H9 (cell line): ENCODE measurements at regions not wholly inside any gene's neighbourhood (a gene's known extent, or its start where the extent isn't known, plus 50 kb on each side); places are given as distances from the start of the nearest gene placed in this dataset.

Experiments
- DNase-seq: peaks from one replicate; pipeline ENCODE4 v3.0.0-alpha.2; 2017
- H2AFZ ChIP-seq: one replicate; pipeline ENCODE4 v1.6.1; 2013; ENCODE audit warnings: mild to moderate bottlenecking, low read length, control low read depth, moderate library complexity
- H2AK5ac ChIP-seq: 2 replicates; pipeline ENCODE4 v1.6.1; 2013; ENCODE audit warnings: low read length, control low read depth, mixed read lengths; ENCODE audit not compliant: insufficient read length
- H2BK120ac ChIP-seq: one replicate; pipeline ENCODE4 v1.6.1; 2013; ENCODE audit warnings: low read depth, mild to moderate bottlenecking, low read length, control low read depth, inconsistent platforms; ENCODE audit not compliant: poor library complexity, severe bottlenecking
- H2BK12ac ChIP-seq: 2 replicates; pipeline ENCODE4 v1.6.1; 2013; ENCODE audit warnings: low read length, control low read depth, mixed read lengths, low read depth; ENCODE audit not compliant: insufficient read length
- H2BK15ac ChIP-seq: 2 replicates; pipeline ENCODE4 v1.6.1; 2013; ENCODE audit warnings: low read depth, low read length, control low read depth
- H2BK20ac ChIP-seq: one replicate; pipeline ENCODE4 v1.6.1; 2013; ENCODE audit warnings: low read depth, mild to moderate bottlenecking, low read length, control low read depth, inconsistent platforms; ENCODE audit not compliant: poor library complexity, severe bottlenecking
- H2BK5ac ChIP-seq: 2 replicates; pipeline ENCODE4 v1.6.1; 2013; ENCODE audit warnings: low read length, control low read depth, mixed read lengths; ENCODE audit not compliant: insufficient read length
- H3K14ac ChIP-seq: 2 replicates; pipeline ENCODE4 v1.6.1; 2013; ENCODE audit warnings: low read length, control low read depth; ENCODE audit not compliant: insufficient read depth
- H3K18ac ChIP-seq: 2 replicates; pipeline ENCODE4 v1.6.1; 2013; ENCODE audit warnings: low read depth, mild to moderate bottlenecking, mixed read lengths, low read length, control low read depth; ENCODE audit not compliant: insufficient read length
- H3K23ac ChIP-seq: 2 replicates; pipeline ENCODE4 v1.6.1; 2013; ENCODE audit warnings: low read length, control low read depth, mixed read lengths, low read depth; ENCODE audit not compliant: insufficient read length
- H3K23me2 ChIP-seq: 2 replicates; pipeline ENCODE4 v1.6.1; 2013; ENCODE audit warnings: low read depth, mild to moderate bottlenecking, mixed read lengths, low read length, control low read depth; ENCODE audit not compliant: insufficient read length, poor library complexity, severe bottlenecking
- H3K27ac ChIP-seq: 2 replicates; pipeline ENCODE4 v1.5.1; 2013; ENCODE audit warnings: low read length, control low read depth, mixed read lengths, low read depth; ENCODE audit not compliant: insufficient read length
- H3K27me3 ChIP-seq: 2 replicates; pipeline ENCODE4 v1.6.1; 2013; ENCODE audit warnings: low read length, control low read depth, inconsistent platforms; ENCODE audit not compliant: insufficient read depth
- H3K4ac ChIP-seq: 2 replicates; pipeline ENCODE4 v1.6.1; 2013; ENCODE audit warnings: low read depth, mild to moderate bottlenecking, control low read depth, inconsistent platforms, low read length, moderate library complexity
- H3K4me1 ChIP-seq: 2 replicates; pipeline ENCODE4 v1.6.1; 2013; ENCODE audit warnings: low read length, control low read depth, inconsistent platforms; ENCODE audit not compliant: insufficient read depth
- H3K4me2 ChIP-seq: 2 replicates; pipeline ENCODE4 v1.6.1; 2013; ENCODE audit warnings: low read length, control low read depth, mixed read lengths; ENCODE audit not compliant: insufficient read length, insufficient read depth
- H3K56ac ChIP-seq: 2 replicates; pipeline ENCODE4 v1.6.1; 2013; ENCODE audit warnings: low read depth, mild to moderate bottlenecking, mixed read lengths, low read length, control low read depth; ENCODE audit not compliant: insufficient read length
- H3K79me1 ChIP-seq: 2 replicates; pipeline ENCODE4 v1.6.1; 2013; ENCODE audit warnings: low read depth, mild to moderate bottlenecking, moderate library complexity, low read length, control low read depth, inconsistent platforms; ENCODE audit not compliant: insufficient read depth, poor library complexity, severe bottlenecking
- H3K79me2 ChIP-seq: 2 replicates; pipeline ENCODE4 v1.6.1; 2013; ENCODE audit warnings: low read length, control low read depth, inconsistent platforms; ENCODE audit not compliant: insufficient read depth
- H3K9ac ChIP-seq: 2 replicates; pipeline ENCODE4 v1.6.1; 2013; ENCODE audit warnings: low read length, control low read depth, mixed read lengths; ENCODE audit not compliant: insufficient read length; ENCODE audit errors: extremely low read depth
- H3K9me3 ChIP-seq: one replicate; pipeline ENCODE4 v1.6.1; 2013; ENCODE audit warnings: low read depth, low read length, inconsistent platforms; ENCODE audit not compliant: control insufficient read depth
- H3T11ph ChIP-seq: one replicate; pipeline ENCODE4 v1.6.1; 2013; ENCODE audit warnings: mild to moderate bottlenecking, low read length, control low read depth, inconsistent platforms
- H4K20me1 ChIP-seq: one replicate; pipeline ENCODE4 v1.6.1; 2013; ENCODE audit not compliant: control insufficient read depth, insufficient read length, insufficient read depth
- H4K5ac ChIP-seq: 2 replicates; pipeline ENCODE4 v1.6.1; 2013; ENCODE audit warnings: low read depth, mild to moderate bottlenecking, mixed read lengths, low read length, control low read depth; ENCODE audit not compliant: insufficient read length
- H4K8ac ChIP-seq: replicated peaks from 2 replicates; pipeline ENCODE4 v1.6.1; 2013; ENCODE audit warnings: low read length, control low read depth, mixed read lengths, low read depth; ENCODE audit not compliant: insufficient read length
- H4K91ac ChIP-seq: 2 replicates; pipeline ENCODE4 v1.6.1; 2013; ENCODE audit warnings: low read depth, mild to moderate bottlenecking, moderate library complexity, mixed read lengths, low read length, control low read depth; ENCODE audit not compliant: insufficient read length
- H3K27ac Mint-ChIP-seq, 3 experiments: 2 replicates in 2 of 3; 3 replicates in 1 of 3; pipeline ENCODE4 v1.8.0; 2020 to 2021; ENCODE audit warnings: mixed read lengths in 3 of 3, mild to moderate bottlenecking in 1 of 3, moderate library complexity in 1 of 3
- H3K27me3 Mint-ChIP-seq: 2 replicates; pipeline ENCODE4 v1.8.0; 2021; ENCODE audit warnings: low read depth, mild to moderate bottlenecking, moderate library complexity, mixed read lengths
- H3K36me3 Mint-ChIP-seq, 3 experiments: 2 replicates in 2 of 3; 3 replicates in 1 of 3; pipeline ENCODE4 v1.8.0; 2020 to 2021; ENCODE audit warnings: low read depth in 3 of 3, mixed read lengths in 3 of 3; ENCODE audit not compliant: insufficient read depth in 1 of 3
- H3K4me1 Mint-ChIP-seq, 2 experiments: 2 replicates each; pipeline ENCODE4 v1.8.0; 2020; ENCODE audit warnings: mixed read lengths in 2 of 2
- H3K4me3 Mint-ChIP-seq, 2 experiments: 2 replicates in 1 of 2; 3 replicates in 1 of 2; pipeline ENCODE4 v1.8.0; 2020 to 2021; ENCODE audit warnings: mild to moderate bottlenecking in 2 of 2, mixed read lengths in 2 of 2, moderate library complexity in 1 of 2
- H3K9me3 Mint-ChIP-seq, 2 experiments: 2 replicates in 1 of 2; 3 replicates in 1 of 2; pipeline ENCODE4 v1.8.0; 2020; ENCODE audit warnings: mild to moderate bottlenecking in 2 of 2, mixed read lengths in 2 of 2, moderate library complexity in 1 of 2
- CTCF ChIP-seq: fragments of 200-600 bp; sonication (generic); conservative IDR thresholded peaks from 3 replicates; pipeline ENCODE4 v1.8.0; 2021; ENCODE audit warnings: antibody characterized with exemption, mild to moderate bottlenecking
- WGBS: extraction: QIAGEN DNeasy Blood & Tissue Kit; methylation state at CpG from one replicate; pipeline ENCODE4 v1.1.7; 2013; ENCODE audit warnings: missing lambda C conversion rate, low lambda C conversion rate, mixed read lengths; ENCODE audit not compliant: insufficient read length; ENCODE audit errors: extremely low coverage; 5-methylcytosine and 5-hydroxymethylcytosine counted together

DNA sequence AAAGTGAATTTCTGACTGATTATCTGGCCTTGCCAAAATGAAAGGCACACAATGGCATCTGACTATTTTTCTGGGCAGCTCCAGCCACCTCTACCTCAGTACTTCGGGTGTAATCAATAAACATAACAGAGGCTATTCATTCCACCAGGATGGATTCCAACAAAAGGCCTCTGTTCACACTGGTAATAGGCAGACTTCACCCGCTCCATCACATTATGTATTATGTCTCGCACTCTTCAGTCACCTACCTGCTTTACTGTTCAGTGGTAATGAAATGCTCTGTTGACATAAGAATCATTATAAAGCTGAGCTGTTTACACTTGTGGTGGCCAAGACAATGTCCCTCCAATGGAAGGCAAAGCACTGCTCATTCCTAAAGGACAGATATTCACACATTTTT is 1333.7 kb upstream of the WWC1 start:
- WGBS, result no CpG with 5 or more reads among the region's 3 CpGs
- H3K14ac ChIP-seq, result no peak overlapping the region
- no peaks in the 10 kb centered on the region for H3K9me3 Mint-ChIP-seq

More for the DNA sequence above, 1333.7 kb upstream of the WWC1 start:
- Histone ChIP-seq H3K79me1 (no peaks in the 10 kb centered on the region), H3K79me2 (no peaks in the 10 kb centered on the region), H2BK12ac (no peak overlapping the region), H2AFZ (no peak overlapping the region), H3K18ac (no peak overlapping the region), H2BK120ac (no peak overlapping the region), H3K9me3 (no peaks in the 10 kb centered on the region), H3K4me1 (peaks cover 4% of the 10 kb centered on the region; the same call in 1 of the 2 replicates), H4K8ac (no peak overlapping the region), H2BK15ac (no peak overlapping the region), H2AK5ac (no peak overlapping the region), H3K27me3 (no peaks in the 10 kb centered on the region), H3K4me2 (no peak overlapping the region), H3K27ac (no peak overlapping the region), H2BK20ac (no peak overlapping the region), H3K56ac (no peak overlapping the region), H3K23ac (no peak overlapping the region), H4K20me1 (no peaks in the 10 kb centered on the region), H2BK5ac (no peak overlapping the region), H3K9ac (no peak overlapping the region), H4K5ac (no peak overlapping the region), H4K91ac (no peak overlapping the region), H3K4ac (no peak overlapping the region), H3T11ph (no peak overlapping the region), H3K23me2 (no peaks in the 10 kb centered on the region)
- no peak for DNase-seq
- Mint-ChIP-seq H3K4me1 (peaks cover 14 to 17% of the 10 kb centered on the region in 2 experiments), H3K27ac (no peak overlapping the region), H3K4me3 (no peak overlapping the region), H3K27me3 (no peaks in the 10 kb centered on the region), H3K36me3 (no peaks in the 10 kb centered on the region)
- no peak for TF ChIP-seq CTCF
